GM23338 (cell line): ENCODE measurements at regions not wholly inside any gene's neighbourhood (a gene's known extent, or its start where the extent isn't known, plus 50 kb on each side); places are given as distances from the start of the nearest gene placed in this dataset.

Source experiments
- ATAC-seq: fragments of 200-7000 bp; cut with Tn5 transposase; 3 replicates; pipeline ENCODE4 v1.9.1; 2020
- DNase-seq: peaks from one replicate; pipeline ENCODE4 v3.0.0-alpha.2; 2015; ENCODE audit warnings: low spot score
- H2AFZ ChIP-seq: fragments of 200-600 bp; sonication (generic); 2 replicates; pipeline ENCODE4 v1.8.0; 2016; ENCODE audit warnings: antibody characterized with exemption, mild to moderate bottlenecking, moderate library complexity
- H3F3A ChIP-seq: fragments of 200-600 bp; sonication (generic); replicated peaks from 2 replicates; pipeline ENCODE4 v1.8.0; 2017; ENCODE audit warnings: antibody characterized with exemption, mixed run types, low read depth
- H3K27ac ChIP-seq: fragments of 200-600 bp; sonication (generic); 2 replicates; pipeline ENCODE4 v1.6.1; 2016; ENCODE audit warnings: low read depth
- H3K27me3 ChIP-seq: fragments of 200-600 bp; sonication (generic); 2 replicates; pipeline ENCODE4 v1.8.0; 2016; ENCODE audit warnings: mild to moderate bottlenecking, mixed run types, moderate library complexity; ENCODE audit not compliant: insufficient read depth
- H3K36me3 ChIP-seq: fragments of 200-600 bp; sonication (generic); 2 replicates; pipeline ENCODE4 v1.8.0; 2016; ENCODE audit warnings: mild to moderate bottlenecking; ENCODE audit not compliant: insufficient read depth
- H3K4me1 ChIP-seq: fragments of 200-600 bp; sonication (generic); 2 replicates; pipeline ENCODE4 v1.8.0; 2016; ENCODE audit warnings: mild to moderate bottlenecking, moderate library complexity; ENCODE audit not compliant: insufficient read depth
- H3K4me2 ChIP-seq: fragments of 200-600 bp; sonication (generic); 2 replicates; pipeline ENCODE4 v1.7.1; 2017; ENCODE audit warnings: mixed run types
- H3K4me3 ChIP-seq: fragments of 200-600 bp; sonication (generic); 2 replicates; pipeline ENCODE4 v1.6.1; 2016; ENCODE audit warnings: mixed run types
- H3K79me2 ChIP-seq: fragments of 200-600 bp; sonication (generic); replicated peaks from 2 replicates; pipeline ENCODE4 v1.8.0; 2017; ENCODE audit warnings: mild to moderate bottlenecking; ENCODE audit not compliant: insufficient read depth
- H3K9me2 ChIP-seq: fragments of 200-600 bp; sonication (generic); 2 replicates; pipeline ENCODE4 v1.8.0; 2017; ENCODE audit not compliant: insufficient read depth
- H4K20me1 ChIP-seq: fragments of 200-600 bp; sonication (generic); replicated peaks from 2 replicates; pipeline ENCODE4 v1.8.0; 2017; ENCODE audit warnings: mild to moderate bottlenecking; ENCODE audit not compliant: insufficient read depth
- H3K27ac Mint-ChIP-seq: 2 replicates; pipeline ENCODE4 v1.8.0; 2020; ENCODE audit warnings: inconsistent platforms, mild to moderate bottlenecking, moderate library complexity, mixed read lengths
- H3K27me3 Mint-ChIP-seq: 3 replicates; pipeline ENCODE4 v1.8.0; 2022; ENCODE audit warnings: low read depth, mild to moderate bottlenecking, moderate library complexity, mixed read lengths, inconsistent platforms; ENCODE audit not compliant: insufficient read depth, poor library complexity
- H3K36me3 Mint-ChIP-seq: 3 replicates; pipeline ENCODE4 v1.8.0; 2021; ENCODE audit warnings: low read depth, mild to moderate bottlenecking, inconsistent platforms, moderate library complexity, mixed read lengths
- H3K4me1 Mint-ChIP-seq: 3 replicates; pipeline ENCODE4 v1.8.0; 2020; ENCODE audit warnings: mild to moderate bottlenecking, inconsistent platforms, mixed read lengths
- H3K4me3 Mint-ChIP-seq: 3 replicates; pipeline ENCODE4 v1.8.0; 2021; ENCODE audit warnings: moderate library complexity, mild to moderate bottlenecking, inconsistent platforms, mixed read lengths
- H3K9me3 Mint-ChIP-seq: 3 replicates; pipeline ENCODE4 v1.8.0; 2020; ENCODE audit warnings: moderate library complexity, mild to moderate bottlenecking, inconsistent platforms, mixed read lengths
- CREB1 ChIP-seq: fragments of 250-450 bp; sonication (Bioruptor Pico); IDR thresholded peaks from 2 replicates; pipeline ENCODE4 v1.5.0; 2020; ENCODE audit warnings: low read depth, mild to moderate bottlenecking, moderate library complexity
- CTCF ChIP-seq, 2 experiments: fragments of 200-600 bp in 1 of 2; sonication (generic) in 1 of 2; conservative IDR thresholded peaks; 2 replicates each; pipeline versions ENCODE4 v1.5.1 to v1.6.1; 2016 to 2017; ENCODE audit warnings: antibody characterized with exemption in 2 of 2, low read depth in 2 of 2, mild to moderate bottlenecking in 2 of 2, moderate library complexity in 1 of 2
- ETS1 ChIP-seq: IDR thresholded peaks from 2 replicates; pipeline ENCODE4 v1.6.1; 2016; ENCODE audit warnings: antibody characterized with exemption
- EZH2 ChIP-seq: fragments of 200-600 bp; sonication (generic); IDR thresholded peaks from one replicate; pipeline ENCODE4 v1.8.0; 2017; ENCODE audit warnings: antibody characterized with exemption, mild to moderate bottlenecking, low read depth; ENCODE audit not compliant: unreplicated experiment
- EZH2phosphoT487 ChIP-seq: fragments of 200-600 bp; sonication (generic); IDR thresholded peaks from one replicate; pipeline ENCODE4 v1.8.1; 2018; ENCODE audit warnings: antibody characterized with exemption; ENCODE audit not compliant: unreplicated experiment
- JUNB ChIP-seq: IDR thresholded peaks from one replicate; pipeline ENCODE4 v1.6.1; 2016; ENCODE audit warnings: antibody characterized with exemption; ENCODE audit not compliant: unreplicated experiment
- NANOG ChIP-seq: IDR thresholded peaks from 2 replicates; pipeline ENCODE4 v1.6.1; 2016; ENCODE audit warnings: antibody characterized with exemption, borderline replicate concordance
- POLR2AphosphoS5 ChIP-seq: IDR thresholded peaks from 2 replicates; pipeline ENCODE4 v1.6.1; 2016; ENCODE audit warnings: antibody characterized with exemption, low read depth
- REST ChIP-seq: IDR thresholded peaks from one replicate; pipeline ENCODE4 v1.6.1; 2018; ENCODE audit warnings: antibody characterized with exemption; ENCODE audit not compliant: unreplicated experiment
- STAT1 ChIP-seq: IDR thresholded peaks from one replicate; pipeline ENCODE4 v1.6.1; 2016; ENCODE audit warnings: antibody characterized with exemption; ENCODE audit not compliant: unreplicated experiment
- ZNF114 ChIP-seq: fragments of 250-450 bp; sonication (Bioruptor Pico); IDR thresholded peaks from 2 replicates; pipeline ENCODE4 v1.5.0; 2020; ENCODE audit warnings: mild to moderate bottlenecking, moderate library complexity
- ZNF331 ChIP-seq: fragments of 250-450 bp; sonication (Bioruptor Pico); IDR thresholded peaks from 2 replicates; pipeline ENCODE4 v1.5.0; 2020; ENCODE audit warnings: low read depth, mild to moderate bottlenecking, moderate library complexity

- Mint-ChIP-seq H3K27me3 (peaks cover 4% of the 10 kb centered on the region), H3K27ac (no peak overlapping the region), H3K4me1 (no peaks in the 10 kb centered on the region; the same call in 2 of the 3 replicates), H3K36me3 (peaks cover 6% of the 10 kb centered on the region; the same call in 1 of the 3 replicates), H3K9me3 (peaks cover 15% of the 10 kb centered on the region; the same call in 2 of the 3 replicates), H3K4me3 (no peak overlapping the region)
- TF ChIP-seq NANOG (no peak), STAT1 (no peak), JUNB (no peak), POLR2AphosphoS5 (no peak), CREB1 (no peak), ETS1 (no peak), ZNF114 (CRISPR knock-in tag) (no peak), ZNF331 (CRISPR knock-in tag) (no peak), EZH2 (no peak), EZH2phosphoT487 (no peak), CTCF (conservative IDR thresholded peaks at IDR 0.05; ENCODE audit: low read depth in 2 of 2) (no peak)
- no peaks in the 10 kb centered on the region for H3K27me3 ChIP-seq
- no peaks in the 10 kb centered on the region for H4K20me1 ChIP-seq
- 0 out of 2 replicates have a peak, but pooled peaks cover 2% of the 10 kb centered on the region for H3K36me3 ChIP-seq
- H3K79me2 ChIP-seq = no peaks in the 10 kb centered on the region
- H3K9me2 ChIP-seq = peaks cover 21% of the 10 kb centered on the region; the same call in 1 of the 2 replicates
- no peak overlapping the region for H2AFZ ChIP-seq
- DNase-seq (no peak), ATAC-seq (no peak)
- H3K4me3 ChIP-seq = no peak overlapping the region
- no peaks in the 10 kb centered on the region for H3K4me1 ChIP-seq
- no peaks in the 10 kb centered on the region for H3F3A ChIP-seq
- H3K27ac ChIP-seq = no peak overlapping the region
- H3K4me2 ChIP-seq = no peak overlapping the region
Observed at GRCh38 chr6:67884442-67884841, 750.6 kb upstream of the ADGRB3 start.

- Histone ChIP-seq H2AFZ (no peak overlapping the region), H3K36me3 (0 out of 2 replicates have a peak, but pooled peaks cover 4% of the 10 kb centered on the region), H3F3A (no peaks in the 10 kb centered on the region), H3K4me1 (no peaks in the 10 kb centered on the region), H4K20me1 (no peaks in the 10 kb centered on the region), H3K79me2 (no peaks in the 10 kb centered on the region), H3K4me2 (no peak overlapping the region), H3K4me3 (no peak overlapping the region), H3K27ac (no peak overlapping the region), H3K9me2 (peaks cover 21% of the 10 kb centered on the region; the same call in 1 of the 2 replicates), H3K27me3 (no peaks in the 10 kb centered on the region)
- TF ChIP-seq ZNF114 (CRISPR knock-in tag) (no peak), REST (no peak), ETS1 (no peak), EZH2phosphoT487 (no peak), EZH2 (no peak), CTCF (conservative IDR thresholded peaks at IDR 0.05; ENCODE audit: low read depth in 2 of 2) (no peak)
- Mint-ChIP-seq H3K4me1 (no peaks in the 10 kb centered on the region; the same call in 2 of the 3 replicates), H3K27ac (no peak overlapping the region), H3K36me3 (peaks cover 5% of the 10 kb centered on the region; the same call in 1 of the 3 replicates), H3K27me3 (peaks cover 2% of the 10 kb centered on the region), H3K9me3 (peaks cover 13% of the 10 kb centered on the region; the same call in 2 of the 3 replicates), H3K4me3 (no peak overlapping the region)
- no peak for DNase-seq
- no peak for ATAC-seq
Observed at GRCh38 chr6:67883500-67884366, 751.3 kb upstream of the ADGRB3 start.
